Astrocyte (in vitro differentiated cells and primary cell): ENCODE measurements at regions not wholly inside any gene's neighbourhood (a gene's known extent, or its start where the extent isn't known, plus 50 kb on each side); places are given as distances from the start of the nearest gene placed in this dataset.

Experiments
- DNase-seq: peaks from one replicate; pipeline ENCODE4 v3.0.0-alpha.2; 2010; ENCODE audit warnings: low read depth
- FAIRE-seq: peaks from 2 replicates; lab custom pipeline; 2011; peaks lifted over from hg19 to GRCh38; lab: Jason Lieb, UNC
- H2AFZ ChIP-seq: 2 replicates; pipeline ENCODE4 v1.6.0; 2012; ENCODE audit warnings: low read depth, low read length, inconsistent platforms
- H3K27ac ChIP-seq: 2 replicates; pipeline ENCODE4 v1.5.1; 2011; ENCODE audit warnings: low read depth, low read length, inconsistent platforms
- H3K27me3 ChIP-seq: 2 replicates; pipeline ENCODE4 v1.6.0; 2011; ENCODE audit warnings: low read length, inconsistent platforms; ENCODE audit not compliant: insufficient read depth
- H3K36me3 ChIP-seq: 2 replicates; pipeline ENCODE4 v1.5.1; 2011; ENCODE audit warnings: low read length, inconsistent platforms; ENCODE audit not compliant: insufficient read depth
- H3K4me1 ChIP-seq: 2 replicates; pipeline ENCODE4 v1.5.1; 2011; ENCODE audit warnings: low read length, inconsistent platforms; ENCODE audit not compliant: insufficient read depth
- H3K4me2 ChIP-seq: 2 replicates; pipeline ENCODE4 v1.6.0; 2012; ENCODE audit warnings: low read length, inconsistent platforms
- H3K4me3 ChIP-seq: 2 replicates; pipeline ENCODE4 v1.5.1; 2011; ENCODE audit warnings: low read depth, mild to moderate bottlenecking, low read length, inconsistent platforms; ENCODE audit not compliant: insufficient read depth
- H3K79me2 ChIP-seq: 2 replicates; pipeline ENCODE4 v1.6.0; 2012; ENCODE audit warnings: mild to moderate bottlenecking, low read length, inconsistent platforms; ENCODE audit not compliant: insufficient read depth
- H3K9ac ChIP-seq: 2 replicates; pipeline ENCODE4 v1.6.0; 2012; ENCODE audit warnings: mild to moderate bottlenecking, low read length, inconsistent platforms
- H3K9me3 ChIP-seq: 2 replicates; pipeline ENCODE4 v1.5.1; 2012; ENCODE audit warnings: low read depth, mild to moderate bottlenecking, low read length, inconsistent platforms; ENCODE audit not compliant: insufficient read depth
- H4K20me1 ChIP-seq: 2 replicates; pipeline ENCODE4 v1.6.0; 2012; ENCODE audit warnings: low read length, inconsistent platforms; ENCODE audit not compliant: insufficient read depth
- H3K27ac Mint-ChIP-seq: one replicate; pipeline ENCODE4 v1.8.0; 2021; ENCODE audit warnings: mild to moderate bottlenecking, mixed read lengths; ENCODE audit not compliant: unreplicated experiment
- H3K27me3 Mint-ChIP-seq: one replicate; pipeline ENCODE4 v1.8.0; 2021; ENCODE audit warnings: low read depth, mixed read lengths; ENCODE audit not compliant: unreplicated experiment
- H3K36me3 Mint-ChIP-seq: one replicate; pipeline ENCODE4 v1.8.0; 2021; ENCODE audit warnings: low read depth, mixed read lengths; ENCODE audit not compliant: unreplicated experiment
- H3K4me1 Mint-ChIP-seq: one replicate; pipeline ENCODE4 v1.8.0; 2021; ENCODE audit warnings: low read depth, mixed read lengths; ENCODE audit not compliant: unreplicated experiment
- H3K4me3 Mint-ChIP-seq: one replicate; pipeline ENCODE4 v1.8.0; 2021; ENCODE audit warnings: mild to moderate bottlenecking, moderate library complexity, mixed read lengths; ENCODE audit not compliant: unreplicated experiment
- H3K9me3 Mint-ChIP-seq: one replicate; pipeline ENCODE4 v1.8.0; 2021; ENCODE audit warnings: mild to moderate bottlenecking, mixed read lengths; ENCODE audit not compliant: unreplicated experiment
- EZH2 ChIP-seq: IDR thresholded peaks from 2 replicates; pipeline ENCODE4 v1.6.1; 2012; ENCODE audit warnings: mild to moderate bottlenecking, low read length, inconsistent platforms; ENCODE audit not compliant: insufficient read depth
- TF ChIP-seq, protein P1 (sequence below): IDR thresholded peaks from 2 replicates; pipeline ENCODE4 v1.5.1; 2011; ENCODE audit warnings: low read depth, mild to moderate bottlenecking, inconsistent platforms, low read length, moderate library complexity; ENCODE audit not compliant: insufficient read depth

DNA sequence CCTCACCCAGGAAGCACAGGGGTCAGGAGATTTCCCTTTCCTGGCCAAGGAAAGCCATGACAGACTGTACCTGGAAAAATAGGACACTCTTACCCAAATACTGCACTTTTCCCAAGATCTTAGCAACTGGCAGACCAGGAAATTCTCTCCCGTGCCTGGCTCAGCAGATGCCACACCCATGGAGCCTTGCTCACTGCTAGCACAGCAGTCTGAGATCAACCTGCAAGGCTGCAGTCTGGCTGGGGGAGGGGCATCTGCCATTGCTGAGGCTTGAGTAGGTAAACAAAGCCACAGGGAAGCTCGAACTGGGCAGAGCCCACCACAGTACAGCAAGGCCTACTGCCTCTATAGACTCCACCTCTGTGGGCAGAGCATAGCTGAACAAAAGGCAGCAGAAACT is 567.3 kb upstream of the LMCD1 start:
- no peak overlapping the region for H3K4me3 Mint-ChIP-seq
- Histone ChIP-seq H3K9ac (no peak overlapping the region), H3K4me2 (no peak overlapping the region), H3K36me3 (no peaks in the 10 kb centered on the region), H3K79me2 (no peaks in the 10 kb centered on the region), H3K27ac (no peak overlapping the region), H3K27me3 (no peaks in the 10 kb centered on the region), H3K9me3 (no peaks in the 10 kb centered on the region), H4K20me1 (no peaks in the 10 kb centered on the region), H3K4me3 (no peak overlapping the region), H3K4me1 (no peaks in the 10 kb centered on the region), H2AFZ (no peak overlapping the region)
- FAIRE-seq = no peak
- H3K27me3 Mint-ChIP-seq = no peaks in the 10 kb centered on the region
- no peaks in the 10 kb centered on the region for H3K36me3 Mint-ChIP-seq
- no peak overlapping the region for H3K27ac Mint-ChIP-seq
- no peak for DNase-seq
- H3K4me1 Mint-ChIP-seq = no peaks in the 10 kb centered on the region
- H3K9me3 Mint-ChIP-seq = peaks cover 5% of the 10 kb centered on the region
- no peak for TF ChIP-seq EZH2
- TF ChIP-seq, protein P1, sequence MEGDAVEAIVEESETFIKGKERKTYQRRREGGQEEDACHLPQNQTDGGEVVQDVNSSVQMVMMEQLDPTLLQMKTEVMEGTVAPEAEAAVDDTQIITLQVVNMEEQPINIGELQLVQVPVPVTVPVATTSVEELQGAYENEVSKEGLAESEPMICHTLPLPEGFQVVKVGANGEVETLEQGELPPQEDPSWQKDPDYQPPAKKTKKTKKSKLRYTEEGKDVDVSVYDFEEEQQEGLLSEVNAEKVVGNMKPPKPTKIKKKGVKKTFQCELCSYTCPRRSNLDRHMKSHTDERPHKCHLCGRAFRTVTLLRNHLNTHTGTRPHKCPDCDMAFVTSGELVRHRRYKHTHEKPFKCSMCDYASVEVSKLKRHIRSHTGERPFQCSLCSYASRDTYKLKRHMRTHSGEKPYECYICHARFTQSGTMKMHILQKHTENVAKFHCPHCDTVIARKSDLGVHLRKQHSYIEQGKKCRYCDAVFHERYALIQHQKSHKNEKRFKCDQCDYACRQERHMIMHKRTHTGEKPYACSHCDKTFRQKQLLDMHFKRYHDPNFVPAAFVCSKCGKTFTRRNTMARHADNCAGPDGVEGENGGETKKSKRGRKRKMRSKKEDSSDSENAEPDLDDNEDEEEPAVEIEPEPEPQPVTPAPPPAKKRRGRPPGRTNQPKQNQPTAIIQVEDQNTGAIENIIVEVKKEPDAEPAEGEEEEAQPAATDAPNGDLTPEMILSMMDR = no peak

DNA sequence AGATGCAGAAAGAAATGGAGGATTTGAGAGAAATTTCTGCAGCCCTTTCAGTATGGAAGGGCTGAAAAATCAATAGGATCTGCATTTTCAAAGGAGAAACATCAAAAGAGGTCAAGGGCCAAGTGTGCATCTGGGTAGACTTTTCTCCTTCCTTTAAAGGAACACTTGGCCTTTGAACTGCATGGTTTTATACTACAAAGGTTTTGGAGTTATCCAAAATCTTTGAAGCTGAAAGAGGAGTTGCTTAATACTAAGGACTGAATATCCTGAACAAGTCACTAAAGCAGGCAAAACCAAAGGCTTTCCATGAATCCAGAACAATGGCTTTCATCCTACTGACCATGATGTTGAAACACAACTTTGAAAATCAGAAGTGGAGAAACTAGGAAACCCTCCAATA is 553.7 kb upstream of the LMCD1 start:
- H3K36me3 ChIP-seq = no peaks in the 10 kb centered on the region
- H3K4me1 ChIP-seq = no peaks in the 10 kb centered on the region
- no peaks in the 10 kb centered on the region for H3K27me3 ChIP-seq
- Mint-ChIP-seq H3K9me3 (peaks cover 2% of the 10 kb centered on the region), H3K36me3 (no peaks in the 10 kb centered on the region), H3K27ac (no peak overlapping the region), H3K27me3 (no peaks in the 10 kb centered on the region), H3K4me1 (no peaks in the 10 kb centered on the region), H3K4me3 (no peak overlapping the region)
- H3K9ac ChIP-seq = no peak overlapping the region
- TF ChIP-seq EZH2 = no peak
- no peaks in the 10 kb centered on the region for H3K79me2 ChIP-seq
- no peaks in the 10 kb centered on the region for H4K20me1 ChIP-seq
- H3K27ac ChIP-seq = no peak overlapping the region
- DNase-seq (no peak), FAIRE-seq (no peak)
- H3K4me2 ChIP-seq = no peak overlapping the region
- no peak overlapping the region for H3K4me3 ChIP-seq
- H3K9me3 ChIP-seq = no peaks in the 10 kb centered on the region
- H2AFZ ChIP-seq = no peak overlapping the region

DNA sequence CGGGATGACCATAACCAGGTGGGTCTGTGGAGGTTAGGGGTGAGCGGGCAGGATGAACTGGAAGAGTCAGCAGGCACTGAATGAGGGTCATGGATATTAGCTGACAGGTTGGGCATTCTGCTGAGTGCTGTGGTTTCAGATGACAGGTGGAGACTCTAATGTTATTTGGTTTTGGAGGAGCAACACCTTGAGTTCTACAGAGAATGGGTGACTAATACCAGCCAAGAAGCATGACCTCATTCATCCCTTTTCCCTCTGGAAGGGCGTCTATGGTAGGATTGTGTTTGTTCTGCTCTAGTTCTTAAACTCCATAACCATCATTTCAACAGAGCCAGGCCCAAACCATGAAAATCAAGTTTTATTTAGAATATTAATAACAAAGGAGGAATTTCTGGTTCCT is 550.7 kb upstream of the LMCD1 start:
- no peak overlapping the region for H3K4me2 ChIP-seq
- no peaks in the 10 kb centered on the region for H3K36me3 ChIP-seq
- no peaks in the 10 kb centered on the region for H3K27me3 Mint-ChIP-seq
- no peak overlapping the region for H3K27ac Mint-ChIP-seq
- TF ChIP-seq, protein P1 = no peak
- TF ChIP-seq EZH2 = no peak
- no peaks in the 10 kb centered on the region for H3K79me2 ChIP-seq
- no peaks in the 10 kb centered on the region for H3K9me3 ChIP-seq
- no peak overlapping the region for H3K4me3 ChIP-seq
- DNase-seq (no peak), FAIRE-seq (no peak)
- peaks cover 3% of the 10 kb centered on the region for H3K4me1 Mint-ChIP-seq
- no peak overlapping the region for H3K9ac ChIP-seq
- H3K4me1 ChIP-seq = no peaks in the 10 kb centered on the region
- no peaks in the 10 kb centered on the region for H3K27me3 ChIP-seq
- no peaks in the 10 kb centered on the region for H4K20me1 ChIP-seq
- H3K36me3 Mint-ChIP-seq = no peaks in the 10 kb centered on the region
- no peak overlapping the region for H2AFZ ChIP-seq
- no peak overlapping the region for H3K27ac ChIP-seq
- peaks cover 2% of the 10 kb centered on the region for H3K9me3 Mint-ChIP-seq
- H3K4me3 Mint-ChIP-seq = no peak overlapping the region
